ENCODE measurements at regions not wholly inside any gene's neighbourhood (a gene's known extent, or its start where the extent isn't known, plus 50 kb on each side); places are given as distances from the start of the nearest gene placed in this dataset.

GRCh38 chr11:92104349-92104748, 120.3 kb upstream of the FAT3 start:
- Histone ChIP-seq H3K14ac (ENCODE audit: low read length in 2 of 2) (no peak overlapping the region), H2AFZ (ENCODE audit: low read depth, low read length) (no peak overlapping the region), H2BK12ac (ENCODE audit: low read length in 2 of 2) (no peak overlapping the region), H3K27me3 (ENCODE audit: control insufficient read depth in 1 of 2, insufficient read depth in 1 of 2, low read length in 2 of 2) (no peaks in the 10 kb centered on the region), H3K4me3 (ENCODE audit: insufficient read depth in 1 of 2, low read depth in 1 of 2, low read length in 2 of 2) (no peak overlapping the region), H2BK5ac (ENCODE audit: low read depth, low read length, poor library complexity, severe bottlenecking) (no peak overlapping the region), H3K4ac (ENCODE audit: low read depth in 1 of 2, low read length in 2 of 2) (no peak overlapping the region), H3K27ac (ENCODE audit: low read length, poor library complexity, severe bottlenecking) (no peak overlapping the region), H3K36me3 (ENCODE audit: control insufficient read depth in 1 of 2, insufficient read depth in 2 of 2, low read depth in 1 of 2, low read length in 2 of 2) (no peaks in the 10 kb centered on the region), H3K4me2 (ENCODE audit: low read length, poor library complexity, severe bottlenecking) (no peak overlapping the region), H4K8ac (ENCODE audit: low read length) (no peak overlapping the region), H3K9ac (ENCODE audit: low read length) (no peak overlapping the region), H2AK5ac (ENCODE audit: low read length, severe bottlenecking) (no peak overlapping the region), H3K4me1 (ENCODE audit: control insufficient read depth, insufficient read depth, low read depth, low read length) (no peaks in the 10 kb centered on the region), H2BK120ac (ENCODE audit: low read depth, low read length) (no peak overlapping the region), H2BK15ac (ENCODE audit: low read depth, poor library complexity, severe bottlenecking) (no peak overlapping the region), H3K18ac (ENCODE audit: low read depth in 1 of 2, low read length in 2 of 2) (no peak overlapping the region), H4K91ac (ENCODE audit: low read length) (no peak overlapping the region), H3K23ac (ENCODE audit: low read length in 2 of 2) (no peak overlapping the region), H3K79me1 (replicated peaks; ENCODE audit: low read length, poor library complexity, severe bottlenecking) (no peaks in the 10 kb centered on the region), H3K9me3 (ENCODE audit: control insufficient read depth, low read length) (no peaks in the 10 kb centered on the region)
- 80% methylated on average over 1 of the region's 1 CpG for WGBS
- no peak for DNase-seq

GRCh38 chr11:92101920-92102319, 122.7 kb upstream of the FAT3 start:
- no peak overlapping the region for H2BK120ac ChIP-seq (ENCODE audit: low read depth, low read length)
- no peak overlapping the region for H3K4ac ChIP-seq (ENCODE audit: low read depth in 1 of 2, low read length in 2 of 2)
- no peak overlapping the region for H2BK5ac ChIP-seq (ENCODE audit: low read depth, low read length, poor library complexity, severe bottlenecking)
- no peak overlapping the region for H2AK5ac ChIP-seq (ENCODE audit: low read length, severe bottlenecking)
- WGBS: 67% methylated on average over 1 of the region's 1 CpG
- no peaks in the 10 kb centered on the region for H3K79me1 ChIP-seq (replicated peaks; ENCODE audit: low read length, poor library complexity, severe bottlenecking)
- no peak overlapping the region for H3K27ac ChIP-seq (ENCODE audit: low read length, poor library complexity, severe bottlenecking)
- H3K9me3 ChIP-seq (ENCODE audit: control insufficient read depth, low read length): no peaks in the 10 kb centered on the region
- no peaks in the 10 kb centered on the region for H3K27me3 ChIP-seq (ENCODE audit: control insufficient read depth in 1 of 2, insufficient read depth in 1 of 2, low read length in 2 of 2)
- no peak overlapping the region for H2AFZ ChIP-seq (ENCODE audit: low read depth, low read length)
- H3K4me2 ChIP-seq (ENCODE audit: low read length, poor library complexity, severe bottlenecking): no peak overlapping the region
- H2BK12ac ChIP-seq (ENCODE audit: low read length in 2 of 2): no peak overlapping the region
- H3K18ac ChIP-seq (ENCODE audit: low read depth in 1 of 2, low read length in 2 of 2): no peak overlapping the region
- no peak overlapping the region for H2BK15ac ChIP-seq (ENCODE audit: low read depth, poor library complexity, severe bottlenecking)
- H3K14ac ChIP-seq (ENCODE audit: low read length in 2 of 2): no peak overlapping the region
- H3K4me1 ChIP-seq (ENCODE audit: control insufficient read depth, insufficient read depth, low read depth, low read length): no peaks in the 10 kb centered on the region
- DNase-seq: no peak
- no peak overlapping the region for H4K8ac ChIP-seq (ENCODE audit: low read length)
- H3K4me3 ChIP-seq (ENCODE audit: insufficient read depth in 1 of 2, low read depth in 1 of 2, low read length in 2 of 2): no peak overlapping the region
- no peak overlapping the region for H3K9ac ChIP-seq (ENCODE audit: low read length)
- H3K36me3 ChIP-seq (ENCODE audit: control insufficient read depth in 1 of 2, insufficient read depth in 2 of 2, low read depth in 1 of 2, low read length in 2 of 2): no peaks in the 10 kb centered on the region
- H3K23ac ChIP-seq (ENCODE audit: low read length in 2 of 2): no peak overlapping the region
- H4K91ac ChIP-seq (ENCODE audit: low read length): no peak overlapping the region

GRCh38 chr11:92099183-92099582, 125.4 kb upstream of the FAT3 start:
- Histone ChIP-seq H3K27ac (ENCODE audit: low read length, poor library complexity, severe bottlenecking) (no peak overlapping the region), H2AK5ac (ENCODE audit: low read length, severe bottlenecking) (no peak overlapping the region), H2BK15ac (ENCODE audit: low read depth, poor library complexity, severe bottlenecking) (no peak overlapping the region), H3K4me1 (ENCODE audit: control insufficient read depth, insufficient read depth, low read depth, low read length) (no peaks in the 10 kb centered on the region), H2BK12ac (ENCODE audit: low read length in 2 of 2) (no peak overlapping the region), H2BK5ac (ENCODE audit: low read depth, low read length, poor library complexity, severe bottlenecking) (no peak overlapping the region), H2AFZ (ENCODE audit: low read depth, low read length) (no peak overlapping the region), H3K4me3 (ENCODE audit: insufficient read depth in 1 of 2, low read depth in 1 of 2, low read length in 2 of 2) (no peak overlapping the region), H4K91ac (ENCODE audit: low read length) (no peak overlapping the region), H3K14ac (ENCODE audit: low read length in 2 of 2) (no peak overlapping the region), H3K4me2 (ENCODE audit: low read length, poor library complexity, severe bottlenecking) (no peak overlapping the region), H3K79me1 (replicated peaks; ENCODE audit: low read length, poor library complexity, severe bottlenecking) (no peaks in the 10 kb centered on the region), H3K23ac (ENCODE audit: low read length in 2 of 2) (no peak overlapping the region), H3K36me3 (ENCODE audit: control insufficient read depth in 1 of 2, insufficient read depth in 2 of 2, low read depth in 1 of 2, low read length in 2 of 2) (no peaks in the 10 kb centered on the region), H3K18ac (ENCODE audit: low read depth in 1 of 2, low read length in 2 of 2) (no peak overlapping the region), H3K27me3 (ENCODE audit: control insufficient read depth in 1 of 2, insufficient read depth in 1 of 2, low read length in 2 of 2) (no peaks in the 10 kb centered on the region), H3K9ac (ENCODE audit: low read length) (no peak overlapping the region), H3K9me3 (ENCODE audit: control insufficient read depth, low read length) (no peaks in the 10 kb centered on the region), H2BK120ac (ENCODE audit: low read depth, low read length) (no peak overlapping the region), H4K8ac (ENCODE audit: low read length) (no peak overlapping the region), H3K4ac (ENCODE audit: low read depth in 1 of 2, low read length in 2 of 2) (no peak overlapping the region)
- no peak for DNase-seq
- no CpG with 5 or more reads among the region's 1 CpG for WGBS

- Histone ChIP-seq H2AK5ac (ENCODE audit: low read length, severe bottlenecking) (no peak overlapping the region), H3K9me3 (ENCODE audit: control insufficient read depth, low read length) (no peaks in the 10 kb centered on the region), H2BK5ac (ENCODE audit: low read depth, low read length, poor library complexity, severe bottlenecking) (no peak overlapping the region), H3K23ac (ENCODE audit: low read length in 2 of 2) (no peak overlapping the region), H2BK120ac (ENCODE audit: low read depth, low read length) (no peak overlapping the region), H3K9ac (ENCODE audit: low read length) (no peak overlapping the region), H3K27me3 (ENCODE audit: control insufficient read depth in 1 of 2, insufficient read depth in 1 of 2, low read length in 2 of 2) (no peaks in the 10 kb centered on the region), H3K4me3 (ENCODE audit: insufficient read depth in 1 of 2, low read depth in 1 of 2, low read length in 2 of 2) (no peak overlapping the region), H3K4ac (ENCODE audit: low read depth in 1 of 2, low read length in 2 of 2) (no peak overlapping the region), H3K14ac (ENCODE audit: low read length in 2 of 2) (no peak overlapping the region), H3K4me1 (ENCODE audit: control insufficient read depth, insufficient read depth, low read depth, low read length) (no peaks in the 10 kb centered on the region), H3K27ac (ENCODE audit: low read length, poor library complexity, severe bottlenecking) (no peak overlapping the region), H4K91ac (ENCODE audit: low read length) (no peak overlapping the region), H3K18ac (ENCODE audit: low read depth in 1 of 2, low read length in 2 of 2) (no peak overlapping the region), H3K36me3 (ENCODE audit: control insufficient read depth in 1 of 2, insufficient read depth in 2 of 2, low read depth in 1 of 2, low read length in 2 of 2) (no peaks in the 10 kb centered on the region), H2BK15ac (ENCODE audit: low read depth, poor library complexity, severe bottlenecking) (no peak overlapping the region), H3K4me2 (ENCODE audit: low read length, poor library complexity, severe bottlenecking) (no peak overlapping the region), H4K8ac (ENCODE audit: low read length) (no peak overlapping the region), H3K79me1 (replicated peaks; ENCODE audit: low read length, poor library complexity, severe bottlenecking) (no peaks in the 10 kb centered on the region), H2BK12ac (ENCODE audit: low read length in 2 of 2) (no peak overlapping the region), H2AFZ (ENCODE audit: low read depth, low read length) (no peak overlapping the region)
- no peak for DNase-seq
- 83% methylated on average over 1 of the region's 2 CpGs for WGBS
These were observed 126.4 kb upstream of the FAT3 start for GRCh38 chr11:92098172-92098571.

All from mesenchymal stem cell (in vitro differentiated cells and primary cell).